WERI-Rb-1 (cell line): ENCODE measurements at regions not wholly inside any gene's neighbourhood (a gene's known extent, or its start where the extent isn't known, plus 50 kb on each side); places are given as distances from the start of the nearest gene placed in this dataset.
"Not testable (repeated sequence)": the region's sequence is repeated elsewhere in the genome, so short reads cannot be mapped to it uniquely, and the experiment has no call there.

Source experiments
- DNase-seq: peaks from one replicate; pipeline ENCODE4 v3.0.0-alpha.2; 2020
- H3K27ac ChIP-seq: fragments of 250-450 bp; sonication (Bioruptor Pico); 2 replicates; pipeline ENCODE4 v1.5.1; 2020; ENCODE audit warnings: mild to moderate bottlenecking, moderate library complexity
- H3K27me3 ChIP-seq: fragments of 250-450 bp; sonication (Bioruptor Pico); 2 replicates; pipeline ENCODE4 v1.5.1; 2021; ENCODE audit warnings: mild to moderate bottlenecking, low read depth, moderate library complexity; ENCODE audit not compliant: insufficient read depth, severe bottlenecking
- H3K36me3 ChIP-seq: fragments of 250-450 bp; sonication (Bioruptor Pico); 2 replicates; pipeline ENCODE4 v1.5.1; 2020; ENCODE audit warnings: mild to moderate bottlenecking, moderate library complexity
- H3K4me3 ChIP-seq: 2 replicates; pipeline ENCODE4 v1.5.1; 2011; ENCODE audit warnings: low read depth, mild to moderate bottlenecking, control low read depth, low read length
- H3K9me3 ChIP-seq: fragments of 250-450 bp; sonication (Bioruptor Pico); 2 replicates; pipeline ENCODE4 v1.5.1; 2021; ENCODE audit warnings: mild to moderate bottlenecking, moderate library complexity; ENCODE audit not compliant: severe bottlenecking
- CTCF ChIP-seq: IDR thresholded peaks from 2 replicates; pipeline ENCODE4 v1.5.1; 2011; ENCODE audit warnings: low read depth, mild to moderate bottlenecking, control low read depth, inconsistent platforms, low read length

DNA sequence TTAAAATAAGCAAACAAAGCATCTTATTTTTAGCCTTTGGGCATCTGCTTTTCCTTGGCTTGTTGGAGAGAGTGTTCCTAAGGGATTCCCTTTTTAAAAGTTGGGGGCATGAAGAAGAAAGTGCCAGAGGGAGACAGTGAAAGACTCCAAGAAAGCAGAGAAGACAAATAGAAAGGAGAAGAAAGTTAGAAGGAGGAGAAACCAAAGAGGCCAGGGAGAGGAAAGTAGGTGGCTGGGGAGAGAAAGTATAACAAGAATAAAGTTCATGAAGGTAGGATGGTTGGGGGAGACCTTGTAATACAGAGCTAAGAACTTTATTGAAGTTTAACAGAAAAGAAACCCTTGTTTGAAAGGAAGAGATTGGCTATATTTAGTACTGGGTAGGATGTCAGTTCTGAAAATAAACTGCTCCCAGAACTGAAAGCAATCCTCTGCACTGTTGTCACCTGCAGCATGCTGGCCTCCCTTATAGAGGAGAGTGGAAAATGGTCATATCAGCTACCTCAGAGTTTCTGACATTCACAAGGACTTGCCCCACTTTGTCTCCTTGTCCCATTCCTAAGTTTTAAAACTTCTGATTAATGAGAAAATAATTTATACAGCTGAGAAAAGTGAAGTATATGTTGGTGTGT is 125.3 kb upstream of the VAMP7 start:
- no peak for TF ChIP-seq CTCF
- Histone ChIP-seq H3K36me3 (no peaks in the 10 kb centered on the region), H3K27ac (no peak overlapping the region), H3K4me3 (no peak overlapping the region), H3K9me3 (no peaks in the 10 kb centered on the region), H3K27me3 (peaks cover 18% of the 10 kb centered on the region)
- no peak for DNase-seq

DNA sequence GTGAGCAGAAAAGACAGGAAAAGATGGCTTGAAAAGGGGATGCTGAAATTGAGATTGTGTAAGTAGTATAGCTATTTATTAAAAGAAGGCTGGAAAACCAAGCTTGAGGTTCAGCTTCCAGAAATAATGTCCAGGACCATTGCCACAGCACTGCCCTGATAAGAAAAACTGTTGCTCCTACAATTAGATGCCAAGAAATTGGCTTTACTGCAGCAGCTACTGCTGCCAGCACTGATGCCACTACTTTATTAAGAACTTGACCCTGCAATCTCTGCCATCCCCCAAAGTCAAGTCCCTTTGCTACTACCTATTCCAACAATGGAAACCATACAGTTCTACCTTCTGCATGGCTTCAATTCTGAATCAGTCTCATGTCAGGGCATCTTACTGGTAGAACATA is 130.0 kb upstream of the VAMP7 start:
- Histone ChIP-seq H3K27ac (no peak overlapping the region), H3K36me3 (no peaks in the 10 kb centered on the region), H3K9me3 (no peaks in the 10 kb centered on the region), H3K27me3 (peaks cover 16% of the 10 kb centered on the region), H3K4me3 (no peak overlapping the region)
- TF ChIP-seq CTCF: no peak
- DNase-seq: no peak

- Histone ChIP-seq H3K4me3 (no peak overlapping the region), H3K9me3 (no peaks in the 10 kb centered on the region), H3K36me3 (no peaks in the 10 kb centered on the region), H3K27ac (no peak overlapping the region), H3K27me3 (peaks cover 27% of the 10 kb centered on the region)
- DNase-seq: no peak
- TF ChIP-seq CTCF: no peak
Observed at GRCh38 chrX:155747520-155747919, 133.6 kb upstream of the VAMP7 start.

DNA sequence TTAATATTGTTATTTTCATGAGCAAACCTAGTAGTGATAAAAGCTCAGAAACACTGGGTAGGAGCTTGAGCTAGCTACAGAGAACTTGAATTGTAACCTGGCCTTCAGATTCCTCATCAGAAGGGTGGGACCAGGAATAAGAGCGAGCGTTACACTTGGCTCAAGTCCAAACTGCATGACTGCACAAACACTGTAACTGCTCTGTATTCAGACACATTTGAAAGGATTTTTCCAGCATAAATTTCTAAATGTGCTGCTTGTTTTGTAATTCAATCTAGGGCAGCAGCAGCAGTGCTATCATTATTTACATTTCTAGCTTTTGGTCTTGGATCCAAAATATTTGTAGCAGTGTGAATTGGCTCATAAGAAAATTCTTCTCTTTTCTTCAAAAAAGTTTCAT is 133.0 kb upstream of the TMLHE start:
- Histone ChIP-seq H3K27ac (no peak overlapping the region), H3K36me3 (no peaks in the 10 kb centered on the region), H3K9me3 (peaks cover 1% of the 10 kb centered on the region), H3K27me3 (peaks cover 37% of the 10 kb centered on the region), H3K4me3 (no peak overlapping the region)
- TF ChIP-seq CTCF: no peak
- no peak for DNase-seq

DNA sequence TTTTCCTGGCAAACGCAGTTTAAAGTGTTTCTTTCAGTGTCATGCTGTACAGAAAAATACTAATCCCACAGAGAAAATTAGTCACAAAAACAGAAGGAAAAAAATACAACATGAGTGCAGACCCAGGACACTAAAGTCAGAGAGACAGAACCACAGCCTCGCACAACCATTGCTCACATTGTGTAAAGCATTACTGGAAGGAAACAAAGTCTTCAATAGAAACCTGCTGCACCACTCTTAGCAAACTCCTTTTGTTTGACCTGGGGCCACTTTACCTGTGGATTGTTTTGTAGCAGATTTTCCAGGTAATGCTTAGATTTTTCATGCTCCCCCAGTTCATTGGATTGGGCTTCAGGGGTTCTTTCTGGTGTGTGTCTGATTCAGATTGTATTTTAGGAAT is 131.8 kb upstream of the TMLHE start:
- H3K27me3 ChIP-seq: peaks cover 34% of the 10 kb centered on the region
- peaks cover 14% of the 10 kb centered on the region for H3K9me3 ChIP-seq
- no peaks in the 10 kb centered on the region for H3K36me3 ChIP-seq
- no peak overlapping the region for H3K27ac ChIP-seq
- H3K4me3 ChIP-seq: no peak overlapping the region
- DNase-seq: no peak
- no peak for TF ChIP-seq CTCF

DNA sequence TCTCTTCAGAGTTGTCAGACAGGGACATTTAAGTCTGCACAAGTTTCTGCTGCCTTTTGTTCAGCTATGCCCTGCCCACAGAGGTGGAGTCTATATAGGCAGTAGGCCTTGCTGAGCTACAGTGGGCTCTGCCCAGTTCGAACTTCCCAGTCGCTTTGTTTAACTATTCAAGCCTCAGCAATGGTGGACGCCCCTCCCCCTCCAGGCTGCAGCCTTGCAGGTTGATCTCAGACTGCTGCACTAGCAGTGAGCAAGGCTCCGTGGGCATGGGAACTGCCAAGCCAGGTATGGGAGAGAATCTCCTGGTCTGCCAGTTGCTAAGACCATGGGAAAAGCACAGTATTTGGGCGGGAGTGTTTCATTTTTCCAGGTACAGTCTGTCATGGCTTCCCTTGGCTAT is 115.6 kb upstream of the TMLHE start:
- peaks cover 11% of the 10 kb centered on the region for H3K27me3 ChIP-seq
- not testable (repeated sequence) for H3K9me3 ChIP-seq, H3K27ac ChIP-seq, H3K36me3 ChIP-seq, DNase-seq, H3K4me3 ChIP-seq
